Calu3 (cell line): ENCODE measurements at regions not wholly inside any gene's neighbourhood (a gene's known extent, or its start where the extent isn't known, plus 50 kb on each side); places are given as distances from the start of the nearest gene placed in this dataset.

Source experiments
- BruUV-seq: library from RNA; stranded (reverse); fragments of 400-500 nt; replicated peaks from 2 replicates; lab custom pipeline; 2021; lab: Mats Ljungman, UMichigan
- CTCF ChIA-PET: fragments of 300-600 bp; sonication (Branson Sonifier 250); formaldehyde crosslinking; loops from one replicate; lab custom pipeline; 2022; ENCODE audit warnings: antibody characterized with exemption; lab: Charles Lee
- DNase-seq: peaks from one replicate; pipeline ENCODE4 v3.0.0; 2022
- H3K27ac Mint-ChIP-seq: one replicate; pipeline ENCODE4 v1.8.0; 2022; ENCODE audit warnings: mixed read lengths; ENCODE audit not compliant: unreplicated experiment
- H3K27me3 Mint-ChIP-seq: one replicate; pipeline ENCODE4 v1.8.0; 2022; ENCODE audit warnings: mixed read lengths; ENCODE audit not compliant: unreplicated experiment
- H3K36me3 Mint-ChIP-seq: one replicate; pipeline ENCODE4 v1.8.0; 2022; ENCODE audit warnings: mild to moderate bottlenecking, moderate library complexity, mixed read lengths; ENCODE audit not compliant: insufficient read depth, unreplicated experiment
- H3K4me1 Mint-ChIP-seq: one replicate; pipeline ENCODE4 v1.8.0; 2022; ENCODE audit warnings: mild to moderate bottlenecking, low read depth, mixed read lengths; ENCODE audit not compliant: unreplicated experiment
- H3K4me3 Mint-ChIP-seq: one replicate; pipeline ENCODE4 v1.8.0; 2022; ENCODE audit warnings: mild to moderate bottlenecking, low read depth, moderate library complexity, mixed read lengths; ENCODE audit not compliant: unreplicated experiment
- H3K9me3 Mint-ChIP-seq: one replicate; pipeline ENCODE4 v1.8.0; 2022; ENCODE audit warnings: low read depth, mixed read lengths; ENCODE audit not compliant: unreplicated experiment
- intact Hi-C: fragments of 100-400 bp; cut with micrococcal nuclease; formaldehyde crosslinking; loops from one replicate; pipeline ENCODE4 v1.10.0; 2022; ENCODE audit not compliant: unreplicated experiment
- TF ChIP-seq, protein P1 (sequence below): fragments of 200-600 bp; IDR thresholded peaks from one replicate; pipeline ENCODE4 v1.8.0; 2022; ENCODE audit warnings: antibody characterized with exemption; ENCODE audit not compliant: unreplicated experiment

DNA sequence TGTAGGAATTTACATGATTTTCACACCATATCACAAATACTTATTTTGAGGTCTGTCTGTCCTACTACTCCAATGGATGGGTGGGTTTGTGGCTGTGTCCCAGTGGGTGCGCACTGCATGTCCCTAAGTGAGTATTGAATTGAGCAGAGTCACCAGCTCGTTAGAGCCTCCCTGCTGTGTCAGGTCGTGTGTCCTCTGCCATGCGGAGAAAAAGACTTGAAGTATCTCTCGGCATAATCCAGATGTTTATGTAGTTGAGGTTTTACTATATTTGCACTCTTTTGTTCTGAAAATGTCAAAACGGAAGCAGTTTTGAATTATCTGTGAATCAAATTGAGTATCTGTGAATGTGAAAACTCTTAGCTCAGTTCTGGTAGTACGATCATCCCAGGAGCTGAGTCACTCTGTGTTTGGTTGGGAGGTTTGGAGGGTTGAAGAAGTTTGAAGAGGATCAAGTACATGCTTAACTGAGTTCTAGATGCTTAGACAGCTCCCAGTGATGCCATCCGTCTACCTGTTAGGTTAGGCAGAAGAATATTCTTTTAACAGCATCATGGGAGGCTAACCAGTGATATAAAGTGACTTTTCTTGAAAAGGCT lies 194.2 kb downstream of the TENT4A start:
- peaks cover 28% of the 10 kb centered on the region for H3K27me3 Mint-ChIP-seq
- no TSS peak for BruUV-seq
- H3K9me3 Mint-ChIP-seq: peaks cover 8% of the 10 kb centered on the region

DNA sequence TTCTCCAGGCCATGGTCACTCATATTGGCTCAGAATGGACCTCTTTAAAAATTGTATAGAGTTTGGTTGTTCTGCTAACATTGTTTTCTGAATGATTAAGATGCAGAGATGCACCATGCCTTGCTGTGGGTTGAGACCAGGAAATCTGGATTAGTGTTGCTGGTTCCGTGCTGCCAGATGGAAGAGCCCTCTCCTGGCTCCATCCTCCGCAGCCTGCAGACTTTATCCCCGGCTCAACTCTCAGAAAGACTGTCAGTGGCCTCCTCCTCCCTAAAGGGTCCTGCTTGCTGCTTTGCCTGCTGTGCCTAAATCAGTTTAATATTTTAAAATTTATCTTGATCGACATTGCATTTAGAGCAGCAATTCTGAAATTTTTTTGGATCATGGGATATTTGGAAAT lies 196.7 kb downstream of the TENT4A start:
- no peak for DNase-seq
- Mint-ChIP-seq H3K36me3 (no peaks in the 10 kb centered on the region), H3K9me3 (no peaks in the 10 kb centered on the region), H3K4me3 (no peak overlapping the region), H3K4me1 (no peaks in the 10 kb centered on the region), H3K27ac (no peak overlapping the region), H3K27me3 (peaks cover 30% of the 10 kb centered on the region)
- CTCF ChIA-PET: interaction anchor here (0.7 kb wide), 1 partner anchor 83 kb away, joined by 3 read pairs; no protein-coding TSS in a partner anchor
- TF ChIP-seq, protein P1, sequence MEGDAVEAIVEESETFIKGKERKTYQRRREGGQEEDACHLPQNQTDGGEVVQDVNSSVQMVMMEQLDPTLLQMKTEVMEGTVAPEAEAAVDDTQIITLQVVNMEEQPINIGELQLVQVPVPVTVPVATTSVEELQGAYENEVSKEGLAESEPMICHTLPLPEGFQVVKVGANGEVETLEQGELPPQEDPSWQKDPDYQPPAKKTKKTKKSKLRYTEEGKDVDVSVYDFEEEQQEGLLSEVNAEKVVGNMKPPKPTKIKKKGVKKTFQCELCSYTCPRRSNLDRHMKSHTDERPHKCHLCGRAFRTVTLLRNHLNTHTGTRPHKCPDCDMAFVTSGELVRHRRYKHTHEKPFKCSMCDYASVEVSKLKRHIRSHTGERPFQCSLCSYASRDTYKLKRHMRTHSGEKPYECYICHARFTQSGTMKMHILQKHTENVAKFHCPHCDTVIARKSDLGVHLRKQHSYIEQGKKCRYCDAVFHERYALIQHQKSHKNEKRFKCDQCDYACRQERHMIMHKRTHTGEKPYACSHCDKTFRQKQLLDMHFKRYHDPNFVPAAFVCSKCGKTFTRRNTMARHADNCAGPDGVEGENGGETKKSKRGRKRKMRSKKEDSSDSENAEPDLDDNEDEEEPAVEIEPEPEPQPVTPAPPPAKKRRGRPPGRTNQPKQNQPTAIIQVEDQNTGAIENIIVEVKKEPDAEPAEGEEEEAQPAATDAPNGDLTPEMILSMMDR: no peak
- BruUV-seq: no TSS peak
- intact Hi-C loops: loop anchor here (10.0 kb wide), 1 partner anchor 85 kb away; no protein-coding TSS in a partner anchor

More for the DNA sequence above, 194.2 kb downstream of the TENT4A start:
- intact Hi-C loops: loop anchor here (10.0 kb wide), 1 partner anchor 83 kb away; no protein-coding TSS in a partner anchor
- Mint-ChIP-seq H3K36me3 (no peaks in the 10 kb centered on the region), H3K4me3 (no peak overlapping the region), H3K4me1 (no peaks in the 10 kb centered on the region), H3K27ac (no peak overlapping the region)
- CTCF ChIA-PET: interaction anchor here (0.8 kb wide), 1 partner anchor 35 kb away, joined by 3 read pairs; no protein-coding TSS in a partner anchor
- TF ChIP-seq, protein P1: no peak
- DNase-seq: no peak

DNA sequence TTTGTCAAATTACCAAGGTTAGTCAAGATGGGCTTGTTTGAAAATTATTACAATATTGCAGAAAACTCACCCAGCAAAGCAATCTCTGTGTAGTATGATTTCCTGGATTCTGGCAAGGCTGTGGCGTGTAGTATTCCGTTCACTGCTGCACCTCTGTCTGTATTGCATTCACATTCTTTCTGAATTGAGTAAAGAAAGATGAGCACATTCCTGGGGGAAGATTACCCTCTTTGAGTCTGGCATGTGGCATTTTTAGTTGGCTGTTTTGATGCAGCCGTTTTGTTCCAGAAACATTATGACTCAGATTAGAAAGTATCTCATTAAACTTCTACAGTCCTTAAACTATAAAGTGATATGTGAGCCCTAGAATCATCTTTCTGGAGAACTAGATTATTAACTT lies 197.7 kb downstream of the TENT4A start:
- CTCF ChIA-PET: no interaction called here
- no peak overlapping the region for H3K27ac Mint-ChIP-seq
- no TSS peak for BruUV-seq
- intact Hi-C loops: no loop called here
- TF ChIP-seq, protein P1: no peak
- no peak for DNase-seq
- H3K27me3 Mint-ChIP-seq: peaks cover 30% of the 10 kb centered on the region
- H3K9me3 Mint-ChIP-seq: peaks cover 3% of the 10 kb centered on the region
- no peaks in the 10 kb centered on the region for H3K4me1 Mint-ChIP-seq
- no peak overlapping the region for H3K4me3 Mint-ChIP-seq
- no peaks in the 10 kb centered on the region for H3K36me3 Mint-ChIP-seq

DNA sequence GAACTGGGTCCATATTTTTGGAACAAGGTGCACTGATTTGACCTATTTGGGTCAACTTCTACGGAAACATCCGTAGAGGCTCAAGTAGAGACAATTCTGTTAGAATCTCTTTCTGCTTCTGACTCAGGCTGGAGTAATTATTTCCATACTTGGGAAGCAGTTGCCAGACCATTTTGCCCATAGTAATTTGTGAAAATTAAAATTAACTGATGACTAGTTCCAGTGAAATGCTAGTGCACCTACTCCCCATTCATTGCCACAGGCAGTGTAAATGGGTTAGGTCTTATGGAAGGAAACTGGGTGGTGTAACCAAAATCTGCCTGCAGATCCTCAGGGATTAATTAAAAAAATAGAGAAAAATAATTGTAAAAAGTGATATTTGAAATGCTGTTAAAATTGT lies 201.1 kb downstream of the TENT4A start:
- Mint-ChIP-seq H3K4me1 (no peaks in the 10 kb centered on the region), H3K27ac (no peak overlapping the region), H3K9me3 (peaks cover 11% of the 10 kb centered on the region), H3K36me3 (no peaks in the 10 kb centered on the region), H3K27me3 (peaks cover 17% of the 10 kb centered on the region), H3K4me3 (no peak overlapping the region)
- TF ChIP-seq, protein P1: no peak
- CTCF ChIA-PET: no interaction called here
- BruUV-seq: no TSS peak
- DNase-seq: no peak
- intact Hi-C loops: no loop called here
